ENCODE measurements at regions not wholly inside any gene's neighbourhood (a gene's known extent, or its start where the extent isn't known, plus 50 kb on each side); places are given as distances from the start of the nearest gene placed in this dataset.

- TF ChIP-seq MAX (IDR thresholded peaks at IDR 0.05) (no peak), REST (IDR thresholded peaks at IDR 0.05; ENCODE audit: low read depth) (no peak), POLR2AphosphoS5 (IDR thresholded peaks at IDR 0.05; ENCODE audit: low read depth, low read length) (no peak), CTCF (IDR thresholded peaks at IDR 0.05 in 2 of 3, conservative IDR thresholded peaks at IDR 0.05 in 1 of 3; ENCODE audit: borderline replicate concordance in 1 of 3, insufficient read depth in 1 of 3, low read depth in 2 of 3, low read length in 2 of 3) (no peak), CEBPB (IDR thresholded peaks at IDR 0.05; ENCODE audit: low read depth) (no peak), ZFX (IDR thresholded peaks at IDR 0.05) (no peak), RAD21 (IDR thresholded peaks at IDR 0.05; ENCODE audit: low read depth) (no peak), POLR2A (IDR thresholded peaks at IDR 0.05; ENCODE audit: borderline replicate concordance, extremely low read depth, insufficient read depth, insufficient read length) (no peak), EGR1 (IDR thresholded peaks at IDR 0.05; ENCODE audit: low read depth) (no peak), SRF (IDR thresholded peaks at IDR 0.05; ENCODE audit: low read depth) (no peak), ELF1 (IDR thresholded peaks at IDR 0.05; ENCODE audit: borderline replicate concordance, low read depth) (no peak), ZBTB33 (IDR thresholded peaks at IDR 0.05; ENCODE audit: extremely low read depth, insufficient replicate concordance, low read length) (no peak), TCF7L2 (IDR thresholded peaks at IDR 0.05; ENCODE audit: borderline replicate concordance, extremely low read depth, insufficient read depth, insufficient read length) (no peak), EZH2 (IDR thresholded peaks at IDR 0.05) (no peak)
Measured at GRCh38 chr6:98333273-98333672, 501.1 kb upstream of the POU3F2 start.

Data from HCT116 (cell line).